GM23248 (cell line): ENCODE measurements at regions not wholly inside any gene's neighbourhood (a gene's known extent, or its start where the extent isn't known, plus 50 kb on each side); places are given as distances from the start of the nearest gene placed in this dataset.
A peak's percentile ranks its signal among the peaks of the same experiment; 100 is the strongest.

Experiments used
- DNase-seq: peaks from one replicate; pipeline ENCODE4 v3.0.0-alpha.2; 2015
- H2AFZ ChIP-seq: fragments of 200-600 bp; sonication (generic); 2 replicates; pipeline ENCODE4 v1.6.1; 2016; ENCODE audit warnings: antibody characterized with exemption
- H3F3A ChIP-seq: fragments of 200-600 bp; sonication (generic); 2 replicates; pipeline ENCODE4 v1.6.1; 2016; ENCODE audit warnings: mild to moderate bottlenecking, antibody characterized with exemption, mixed run types; ENCODE audit not compliant: insufficient read depth
- H3K27ac ChIP-seq: fragments of 200-600 bp; sonication (generic); 2 replicates; pipeline ENCODE4 v1.5.1; 2016; ENCODE audit warnings: mild to moderate bottlenecking
- H3K27me3 ChIP-seq: fragments of 200-600 bp; sonication (generic); replicated peaks from 2 replicates; pipeline ENCODE4 v1.6.1; 2016; ENCODE audit warnings: mild to moderate bottlenecking; ENCODE audit not compliant: insufficient read depth
- H3K36me3 ChIP-seq: fragments of 200-600 bp; sonication (generic); 2 replicates; pipeline ENCODE4 v1.6.1; 2016; ENCODE audit warnings: low read depth, mild to moderate bottlenecking
- H3K4me1 ChIP-seq: fragments of 200-600 bp; sonication (generic); 2 replicates; pipeline ENCODE4 v1.6.1; 2016; ENCODE audit warnings: mild to moderate bottlenecking; ENCODE audit not compliant: insufficient read depth
- H3K4me2 ChIP-seq: fragments of 200-600 bp; sonication (generic); one replicate; pipeline ENCODE4 v1.6.1; 2016; ENCODE audit warnings: mild to moderate bottlenecking; ENCODE audit not compliant: unreplicated experiment
- H3K4me3 ChIP-seq: fragments of 200-600 bp; sonication (generic); 2 replicates; pipeline ENCODE4 v1.5.1; 2016; ENCODE audit warnings: mild to moderate bottlenecking
- H3K79me2 ChIP-seq: fragments of 200-600 bp; sonication (generic); 2 replicates; pipeline ENCODE4 v1.6.1; 2016; ENCODE audit warnings: mild to moderate bottlenecking; ENCODE audit not compliant: insufficient read depth
- H3K9ac ChIP-seq: fragments of 200-600 bp; sonication (generic); 2 replicates; pipeline ENCODE4 v1.6.1; 2016; ENCODE audit warnings: mild to moderate bottlenecking
- H3K9me2 ChIP-seq: fragments of 200-600 bp; sonication (generic); 2 replicates; pipeline ENCODE4 v1.6.1; 2016; ENCODE audit warnings: mixed run types, mild to moderate bottlenecking, moderate library complexity; ENCODE audit not compliant: insufficient read depth
- H3K9me3 ChIP-seq: fragments of 200-600 bp; sonication (generic); one replicate; pipeline ENCODE4 v1.6.1; 2017; ENCODE audit warnings: low read depth
- H4K20me1 ChIP-seq: fragments of 200-600 bp; sonication (generic); 2 replicates; pipeline ENCODE4 v1.6.0; 2016; ENCODE audit not compliant: insufficient read depth
- EZH2 ChIP-seq: fragments of 200-600 bp; sonication (generic); IDR thresholded peaks from 2 replicates; pipeline ENCODE4 v1.6.1; 2018; ENCODE audit warnings: antibody characterized with exemption, mild to moderate bottlenecking; ENCODE audit not compliant: insufficient read depth, poor library complexity, severe bottlenecking
- EZH2phosphoT487 ChIP-seq: fragments of 200-600 bp; sonication (generic); IDR thresholded peaks from 2 replicates; pipeline ENCODE4 v1.6.1; 2018; ENCODE audit warnings: antibody characterized with exemption, moderate library complexity, mild to moderate bottlenecking, low read depth; ENCODE audit not compliant: insufficient read depth
- WGBS, 2 experiments: methylation state at CpG; one replicate each; pipeline ENCODE4 v1.1.6; 2015 to 2017; ENCODE audit warnings: low lambda C conversion rate in 2 of 2, low coverage in 1 of 2; ENCODE audit errors: missing lambda C conversion rate in 2 of 2; 5-methylcytosine and 5-hydroxymethylcytosine counted together
- in situ Hi-C: fragments of 300-500 bp; cut with MboI; formaldehyde crosslinking; loops from 2 replicates; pipeline ENCODE4 v1.15.0; 2020

GRCh38 chr6:105573556-105573955 is 170.7 kb upstream of the PREP start:
- peak; percentile 59 for DNase-seq
- Histone ChIP-seq H3K9me2 (no peaks in the 10 kb centered on the region), H3K4me2 (peak overlapping the region; percentile 27), H3K79me2 (no peaks in the 10 kb centered on the region), H3K9me3 (no peaks in the 10 kb centered on the region), H3K27me3 (no peaks in the 10 kb centered on the region), H4K20me1 (no peaks in the 10 kb centered on the region), H3K4me1 (peaks cover 23% of the 10 kb centered on the region), H3K9ac (no peak overlapping the region), H3K27ac (no peak overlapping the region), H2AFZ (no peak overlapping the region), H3F3A (peaks cover 4% of the 10 kb centered on the region; the same call in 1 of the 2 replicates), H3K4me3 (no peak overlapping the region), H3K36me3 (no peaks in the 10 kb centered on the region)
- TF ChIP-seq EZH2 (no peak), EZH2phosphoT487 (no peak)
- in situ Hi-C loops = no loop called here
- 22 to 28% methylated on average over 2 of the region's 2 CpGs for WGBS, 2 experiments

DNA sequence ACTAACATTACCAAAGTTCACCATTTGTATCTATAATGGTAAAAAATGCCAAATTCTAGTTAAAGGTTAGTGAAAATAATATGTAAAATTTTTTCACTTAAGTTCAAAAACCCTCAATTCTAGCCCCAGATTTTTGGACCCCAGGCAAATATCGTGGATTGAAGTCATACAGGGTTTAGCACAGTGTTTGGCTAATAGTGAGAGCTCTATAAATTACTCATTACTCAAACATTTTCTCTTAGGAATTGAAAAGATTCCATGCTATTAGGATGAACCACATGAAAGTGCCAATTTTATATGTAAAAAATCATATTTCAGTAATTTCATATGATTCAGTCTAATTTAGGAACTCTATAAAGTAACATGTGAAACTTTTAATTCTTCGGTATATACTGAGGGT is 170.3 kb upstream of the PREP start:
- WGBS, 2 experiments = 21 to 23% methylated on average over 2 of the region's 2 CpGs

GRCh38 chr6:105570416-105570815 is 167.5 kb upstream of the PREP start:
- no peak overlapping the region for H3K9ac ChIP-seq
- peaks cover 23% of the 10 kb centered on the region for H3K4me1 ChIP-seq
- no peaks in the 10 kb centered on the region for H4K20me1 ChIP-seq
- no peaks in the 10 kb centered on the region for H3K36me3 ChIP-seq
- no peaks in the 10 kb centered on the region for H3K9me3 ChIP-seq
- in situ Hi-C loops = no loop called here
- peaks cover 4% of the 10 kb centered on the region; the same call in 1 of the 2 replicates for H3F3A ChIP-seq
- H3K27me3 ChIP-seq = no peaks in the 10 kb centered on the region
- no peaks in the 10 kb centered on the region for H3K9me2 ChIP-seq
- H3K27ac ChIP-seq = no peak overlapping the region
- H2AFZ ChIP-seq = no peak overlapping the region
- DNase-seq = no peak
- H3K79me2 ChIP-seq = no peaks in the 10 kb centered on the region
- H3K4me3 ChIP-seq = no peak overlapping the region
- 91 to 94% methylated on average over 3 of the region's 3 CpGs for WGBS, 2 experiments
- TF ChIP-seq EZH2 (no peak), EZH2phosphoT487 (no peak)
- no peak overlapping the region for H3K4me2 ChIP-seq

More for the DNA sequence above, 170.3 kb upstream of the PREP start:
- Histone ChIP-seq H3K9me3 (no peaks in the 10 kb centered on the region), H3F3A (peaks cover 4% of the 10 kb centered on the region; the same call in 1 of the 2 replicates), H3K9ac (no peak overlapping the region), H3K4me3 (no peak overlapping the region), H3K36me3 (no peaks in the 10 kb centered on the region), H3K4me1 (peaks cover 23% of the 10 kb centered on the region), H3K27me3 (no peaks in the 10 kb centered on the region), H3K27ac (no peak overlapping the region), H3K4me2 (peak overlapping the region; percentile 27), H4K20me1 (no peaks in the 10 kb centered on the region), H3K9me2 (no peaks in the 10 kb centered on the region), H2AFZ (no peak overlapping the region), H3K79me2 (no peaks in the 10 kb centered on the region)
- in situ Hi-C loops = no loop called here
- TF ChIP-seq EZH2 (no peak), EZH2phosphoT487 (no peak)
- peak; percentile 63 for DNase-seq

DNA sequence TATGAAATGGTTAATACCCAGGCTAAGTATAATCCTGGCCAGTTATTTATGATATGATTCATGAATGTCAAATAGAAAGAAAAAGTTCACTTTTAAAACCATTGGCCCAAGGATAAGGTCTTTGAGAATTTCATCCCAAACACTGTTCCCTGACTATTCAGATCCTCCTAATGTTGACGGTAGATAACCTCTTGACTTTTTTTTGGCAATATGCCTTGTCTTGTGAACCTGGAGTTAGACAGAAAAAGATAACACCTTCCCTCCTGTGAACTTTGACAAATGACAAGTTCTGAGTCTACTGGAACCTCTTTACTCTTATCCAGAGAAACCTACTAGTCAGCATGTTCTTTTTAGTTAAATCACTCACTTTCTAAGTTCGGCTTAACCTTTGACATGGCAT is 166.8 kb upstream of the PREP start:
- WGBS, 2 experiments = 100% methylated on average over 2 of the region's 2 CpGs

GRCh38 chr6:105568751-105569150 is 165.9 kb upstream of the PREP start:
- in situ Hi-C loops = no loop called here
- Histone ChIP-seq H3K27ac (no peak overlapping the region), H3K27me3 (no peaks in the 10 kb centered on the region), H3K36me3 (no peaks in the 10 kb centered on the region), H4K20me1 (no peaks in the 10 kb centered on the region), H3K9me2 (no peaks in the 10 kb centered on the region), H3K9me3 (no peaks in the 10 kb centered on the region), H3K4me2 (no peak overlapping the region), H3F3A (peaks cover 1% of the 10 kb centered on the region; the same call in 1 of the 2 replicates), H3K79me2 (no peaks in the 10 kb centered on the region), H3K4me3 (no peak overlapping the region), H3K9ac (no peak overlapping the region), H3K4me1 (peaks cover 20% of the 10 kb centered on the region), H2AFZ (no peak overlapping the region)
- WGBS, 2 experiments = 76 to 87% methylated on average over 1 of the region's 1 CpG
- TF ChIP-seq EZH2 (no peak), EZH2phosphoT487 (no peak)
- DNase-seq = no peak

More for the DNA sequence above, 166.8 kb upstream of the PREP start:
- H3K9me2 ChIP-seq = no peaks in the 10 kb centered on the region
- peaks cover 23% of the 10 kb centered on the region for H3K4me1 ChIP-seq
- no peak overlapping the region for H3K27ac ChIP-seq
- no peaks in the 10 kb centered on the region for H3K36me3 ChIP-seq
- H4K20me1 ChIP-seq = no peaks in the 10 kb centered on the region
- no peak overlapping the region for H3K9ac ChIP-seq
- TF ChIP-seq EZH2 (no peak), EZH2phosphoT487 (no peak)
- H3F3A ChIP-seq = peaks cover 4% of the 10 kb centered on the region; the same call in 1 of the 2 replicates
- no peaks in the 10 kb centered on the region for H3K79me2 ChIP-seq
- in situ Hi-C loops = no loop called here
- H3K4me2 ChIP-seq = no peak overlapping the region
- no peak overlapping the region for H3K4me3 ChIP-seq
- no peak overlapping the region for H2AFZ ChIP-seq
- no peaks in the 10 kb centered on the region for H3K9me3 ChIP-seq
- no peak for DNase-seq
- H3K27me3 ChIP-seq = no peaks in the 10 kb centered on the region
